ENCODE measurements at regions not wholly inside any gene's neighbourhood (a gene's known extent, or its start where the extent isn't known, plus 50 kb on each side); places are given as distances from the start of the nearest gene placed in this dataset.

DNA sequence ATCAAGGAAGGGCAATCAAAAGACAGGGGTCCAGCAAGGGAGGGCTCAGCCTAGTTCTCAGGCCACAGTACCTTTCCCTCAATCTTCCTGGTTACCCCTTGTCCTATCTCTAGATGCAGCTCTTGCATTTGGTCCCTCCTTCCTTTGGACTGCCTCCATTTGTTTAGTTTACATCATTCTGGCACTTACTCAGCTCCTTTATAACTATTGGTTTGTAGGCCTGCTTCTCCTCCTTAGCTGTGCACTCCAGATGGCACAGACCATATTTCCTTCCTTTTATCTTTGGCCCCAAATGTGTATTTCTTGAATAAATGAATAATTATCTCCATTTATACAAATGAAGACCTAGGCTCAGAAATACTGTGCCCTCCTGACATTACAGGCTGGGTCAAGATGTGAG is 92.3 kb upstream of the AMOTL1 start:
- H3K27me3 Mint-ChIP-seq = no peaks in the 10 kb centered on the region
- no peak overlapping the region for H3K27ac Mint-ChIP-seq
- no peaks in the 10 kb centered on the region for H3K4me1 Mint-ChIP-seq (ENCODE audit: unreplicated experiment)
- DNase-seq (ENCODE audit: extremely low spot score, unreplicated experiment) = no peak
- TF ChIP-seq, protein P1, sequence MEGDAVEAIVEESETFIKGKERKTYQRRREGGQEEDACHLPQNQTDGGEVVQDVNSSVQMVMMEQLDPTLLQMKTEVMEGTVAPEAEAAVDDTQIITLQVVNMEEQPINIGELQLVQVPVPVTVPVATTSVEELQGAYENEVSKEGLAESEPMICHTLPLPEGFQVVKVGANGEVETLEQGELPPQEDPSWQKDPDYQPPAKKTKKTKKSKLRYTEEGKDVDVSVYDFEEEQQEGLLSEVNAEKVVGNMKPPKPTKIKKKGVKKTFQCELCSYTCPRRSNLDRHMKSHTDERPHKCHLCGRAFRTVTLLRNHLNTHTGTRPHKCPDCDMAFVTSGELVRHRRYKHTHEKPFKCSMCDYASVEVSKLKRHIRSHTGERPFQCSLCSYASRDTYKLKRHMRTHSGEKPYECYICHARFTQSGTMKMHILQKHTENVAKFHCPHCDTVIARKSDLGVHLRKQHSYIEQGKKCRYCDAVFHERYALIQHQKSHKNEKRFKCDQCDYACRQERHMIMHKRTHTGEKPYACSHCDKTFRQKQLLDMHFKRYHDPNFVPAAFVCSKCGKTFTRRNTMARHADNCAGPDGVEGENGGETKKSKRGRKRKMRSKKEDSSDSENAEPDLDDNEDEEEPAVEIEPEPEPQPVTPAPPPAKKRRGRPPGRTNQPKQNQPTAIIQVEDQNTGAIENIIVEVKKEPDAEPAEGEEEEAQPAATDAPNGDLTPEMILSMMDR (conservative IDR thresholded peaks at IDR 0.05) = no peak
- no peaks in the 10 kb centered on the region for H3K9me3 Mint-ChIP-seq
- H3K4me3 Mint-ChIP-seq = no peak overlapping the region
- no peaks in the 10 kb centered on the region for H3K36me3 Mint-ChIP-seq

DNA sequence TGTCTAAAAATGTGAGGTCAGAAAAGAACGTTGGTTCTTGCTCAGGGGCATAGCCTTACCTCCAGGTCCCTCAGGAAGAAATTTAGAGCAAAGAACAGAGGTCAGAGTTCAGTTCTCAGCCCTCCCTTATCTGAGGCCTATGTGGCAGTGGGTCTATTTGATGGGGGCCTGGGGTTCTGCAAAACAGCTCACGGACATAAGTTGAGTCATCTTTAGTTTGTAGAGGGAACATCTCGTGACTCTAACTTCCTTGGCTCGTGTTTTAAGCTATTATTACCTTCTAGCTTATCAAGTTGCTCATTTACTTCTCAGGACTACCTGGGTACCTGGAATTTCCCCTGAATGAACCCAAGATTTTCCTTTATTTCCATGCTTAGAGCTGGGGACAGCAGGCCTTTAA is 91.3 kb upstream of the AMOTL1 start:
- Mint-ChIP-seq H3K36me3 (no peaks in the 10 kb centered on the region), H3K27me3 (no peaks in the 10 kb centered on the region), H3K4me3 (no peak overlapping the region), H3K4me1 (ENCODE audit: unreplicated experiment) (no peaks in the 10 kb centered on the region), H3K9me3 (no peaks in the 10 kb centered on the region), H3K27ac (no peak overlapping the region)
- TF ChIP-seq, protein P1 (conservative IDR thresholded peaks at IDR 0.05) = no peak
- no peak for DNase-seq (ENCODE audit: extremely low spot score, unreplicated experiment)

DNA sequence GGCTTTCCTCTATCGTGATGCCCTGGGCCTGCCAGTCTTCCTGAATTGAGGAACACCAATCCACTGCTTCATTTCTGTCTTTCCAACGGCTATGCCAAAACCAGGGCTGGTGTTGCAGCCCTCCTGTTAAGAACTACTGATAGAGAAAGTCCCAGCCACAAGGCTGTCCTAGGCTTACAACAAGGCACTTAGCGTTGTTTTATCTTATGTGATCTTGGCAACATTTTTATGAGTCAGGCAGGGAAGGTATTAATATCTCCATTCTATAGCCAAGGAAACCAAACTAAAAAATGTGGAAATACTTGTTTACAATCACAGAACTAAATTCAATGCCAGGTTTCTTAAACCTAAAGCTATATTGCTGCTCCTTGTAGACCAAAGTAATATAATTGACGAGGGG is 89.9 kb upstream of the AMOTL1 start:
- H3K9me3 Mint-ChIP-seq = no peaks in the 10 kb centered on the region
- no peak for DNase-seq (ENCODE audit: extremely low spot score, unreplicated experiment)
- H3K4me3 Mint-ChIP-seq = no peak overlapping the region
- no peaks in the 10 kb centered on the region for H3K27me3 Mint-ChIP-seq
- H3K4me1 Mint-ChIP-seq (ENCODE audit: unreplicated experiment) = no peaks in the 10 kb centered on the region
- H3K36me3 Mint-ChIP-seq = no peaks in the 10 kb centered on the region
- TF ChIP-seq, protein P1 (conservative IDR thresholded peaks at IDR 0.05) = no peak
- no peak overlapping the region for H3K27ac Mint-ChIP-seq

DNA sequence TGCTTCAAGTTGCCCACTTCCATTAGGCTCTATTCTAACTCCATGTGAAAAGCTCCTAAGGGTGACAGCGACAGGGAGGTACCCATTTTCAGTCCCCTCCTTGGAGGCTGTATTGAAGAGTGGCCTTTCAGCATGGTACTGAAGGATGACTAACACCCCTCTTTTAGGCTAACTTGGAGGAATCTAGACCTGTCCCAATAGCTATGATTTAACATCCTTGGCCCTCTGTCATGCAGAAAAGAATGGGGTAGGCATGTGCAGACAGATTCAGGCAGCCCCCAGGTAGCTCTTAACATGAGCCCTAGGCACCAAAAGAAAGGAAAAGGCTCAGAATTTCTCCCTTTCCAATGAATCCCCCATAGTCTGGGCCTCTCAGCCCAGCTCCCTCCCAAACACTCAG is 89.3 kb upstream of the AMOTL1 start:
- no peaks in the 10 kb centered on the region for H3K36me3 Mint-ChIP-seq
- H3K4me3 Mint-ChIP-seq = no peak overlapping the region
- H3K27ac Mint-ChIP-seq = no peak overlapping the region
- DNase-seq (ENCODE audit: extremely low spot score, unreplicated experiment) = no peak
- H3K9me3 Mint-ChIP-seq = no peaks in the 10 kb centered on the region
- TF ChIP-seq, protein P1 (conservative IDR thresholded peaks at IDR 0.05) = no peak
- no peaks in the 10 kb centered on the region for H3K4me1 Mint-ChIP-seq (ENCODE audit: unreplicated experiment)
- no peaks in the 10 kb centered on the region for H3K27me3 Mint-ChIP-seq

DNA sequence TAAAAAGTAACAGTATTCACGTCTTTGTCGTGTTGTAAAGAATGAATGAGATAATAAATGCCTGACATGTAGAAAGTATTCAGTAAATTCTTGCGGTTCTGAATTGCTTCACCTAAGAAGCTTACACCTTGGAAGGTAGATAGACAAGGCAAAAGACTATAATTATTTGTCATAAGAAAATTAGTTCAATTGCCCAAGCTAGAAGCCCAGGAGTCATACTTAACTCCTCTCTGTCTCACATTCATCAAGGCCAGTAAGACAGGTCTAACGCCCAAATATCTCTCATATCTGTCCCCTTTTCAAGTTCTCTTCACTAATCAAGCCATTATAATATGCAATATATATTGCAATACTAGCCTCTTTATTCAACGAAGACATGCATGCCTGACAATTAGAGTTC is 87.7 kb upstream of the AMOTL1 start:
- Mint-ChIP-seq H3K27ac (no peak overlapping the region), H3K4me3 (no peak overlapping the region), H3K27me3 (no peaks in the 10 kb centered on the region), H3K9me3 (no peaks in the 10 kb centered on the region), H3K36me3 (no peaks in the 10 kb centered on the region), H3K4me1 (ENCODE audit: unreplicated experiment) (no peaks in the 10 kb centered on the region)
- TF ChIP-seq, protein P1 (conservative IDR thresholded peaks at IDR 0.05) = no peak
- no peak for DNase-seq (ENCODE audit: extremely low spot score, unreplicated experiment)

DNA sequence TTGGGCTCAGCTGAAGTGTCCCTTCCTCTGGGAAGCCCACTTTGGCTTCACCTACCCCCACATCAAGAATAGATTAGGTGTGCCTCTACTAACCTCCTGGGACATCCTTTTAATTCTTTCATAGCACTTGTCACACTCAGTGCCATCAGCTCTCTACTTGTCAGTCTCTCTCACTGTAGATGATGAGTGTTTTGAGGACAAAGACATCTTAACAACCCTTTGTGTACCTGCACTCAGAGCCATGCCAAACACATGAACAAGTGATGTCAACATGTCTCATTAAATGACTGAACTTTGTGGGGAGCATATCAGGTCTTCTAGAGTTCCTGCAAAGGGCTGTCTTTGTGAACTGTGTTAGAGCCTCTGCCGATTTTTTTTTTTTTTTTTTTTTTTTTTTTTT is 87.0 kb upstream of the AMOTL1 start:
- no peak for DNase-seq (ENCODE audit: extremely low spot score, unreplicated experiment)
- no peaks in the 10 kb centered on the region for H3K4me1 Mint-ChIP-seq (ENCODE audit: unreplicated experiment)
- TF ChIP-seq, protein P1 (conservative IDR thresholded peaks at IDR 0.05) = no peak
- H3K4me3 Mint-ChIP-seq = no peak overlapping the region
- no peaks in the 10 kb centered on the region for H3K27me3 Mint-ChIP-seq
- H3K27ac Mint-ChIP-seq = no peak overlapping the region
- peaks cover under 1% of the 10 kb centered on the region for H3K9me3 Mint-ChIP-seq
- no peaks in the 10 kb centered on the region for H3K36me3 Mint-ChIP-seq
